Mesenchymal stem cell (in vitro differentiated cells and primary cell): ENCODE measurements at regions not wholly inside any gene's neighbourhood (a gene's known extent, or its start where the extent isn't known, plus 50 kb on each side); places are given as distances from the start of the nearest gene placed in this dataset.

Source experiments
- DNase-seq: peaks from one replicate; pipeline ENCODE4 v3.0.0-alpha.2; 2013
- H2AFZ ChIP-seq: one replicate; pipeline ENCODE4 v1.6.1; 2013; ENCODE audit warnings: low read depth, mild to moderate bottlenecking, control low read depth, inconsistent platforms, low read length, moderate library complexity
- H2AK5ac ChIP-seq: 2 replicates; pipeline ENCODE4 v1.6.1; 2013; ENCODE audit warnings: low read length, moderate library complexity, mild to moderate bottlenecking, inconsistent platforms; ENCODE audit not compliant: severe bottlenecking
- H2BK120ac ChIP-seq: one replicate; pipeline ENCODE4 v1.6.1; 2013; ENCODE audit warnings: low read depth, mild to moderate bottlenecking, inconsistent platforms, low read length, moderate library complexity
- H2BK12ac ChIP-seq, 2 experiments: one replicate each; pipeline ENCODE4 v1.6.1; 2013; ENCODE audit warnings: inconsistent platforms in 2 of 2, low read length in 2 of 2, mild to moderate bottlenecking in 2 of 2, moderate library complexity in 2 of 2, control low read depth in 1 of 2
- H2BK15ac ChIP-seq: one replicate; pipeline ENCODE4 v1.6.1; 2013; ENCODE audit warnings: mild to moderate bottlenecking, low read depth, inconsistent platforms; ENCODE audit not compliant: poor library complexity, severe bottlenecking
- H2BK5ac ChIP-seq: 2 replicates; pipeline ENCODE4 v1.6.1; 2013; ENCODE audit warnings: low read depth, mild to moderate bottlenecking, low read length, control low read depth, inconsistent platforms; ENCODE audit not compliant: poor library complexity, severe bottlenecking
- H3K14ac ChIP-seq, 2 experiments: one replicate each; pipeline ENCODE4 v1.6.1; 2013; ENCODE audit warnings: inconsistent platforms in 2 of 2, low read length in 2 of 2, control low read depth in 1 of 2, mild to moderate bottlenecking in 1 of 2, moderate library complexity in 1 of 2
- H3K18ac ChIP-seq, 2 experiments: one replicate each; pipeline ENCODE4 v1.6.1; 2013; ENCODE audit warnings: inconsistent platforms in 2 of 2, low read length in 2 of 2, control low read depth in 1 of 2, low read depth in 1 of 2, mild to moderate bottlenecking in 1 of 2
- H3K23ac ChIP-seq, 2 experiments: one replicate each; pipeline ENCODE4 v1.6.1; 2013; ENCODE audit warnings: inconsistent platforms in 2 of 2, low read length in 2 of 2, mild to moderate bottlenecking in 2 of 2, moderate library complexity in 2 of 2, control low read depth in 1 of 2
- H3K27ac ChIP-seq: 2 replicates; pipeline ENCODE4 v1.5.1; 2013; ENCODE audit warnings: mild to moderate bottlenecking, moderate library complexity, low read length, control low read depth, inconsistent platforms; ENCODE audit not compliant: poor library complexity, severe bottlenecking
- H3K27me3 ChIP-seq, 2 experiments: 2 replicates each; pipeline versions ENCODE4 v1.6.1 to v1.7.0; 2013; ENCODE audit warnings: low read length in 2 of 2, mild to moderate bottlenecking in 2 of 2, moderate library complexity in 2 of 2, control low read depth in 1 of 2, inconsistent platforms in 1 of 2; ENCODE audit not compliant: control insufficient read depth in 1 of 2, insufficient read depth in 1 of 2
- H3K36me3 ChIP-seq, 2 experiments: 2 replicates each; pipeline versions ENCODE4 v1.6.1 to v1.7.0; 2013; ENCODE audit warnings: low read length in 2 of 2, control low read depth in 1 of 2, inconsistent platforms in 1 of 2, low read depth in 1 of 2, mild to moderate bottlenecking in 1 of 2; ENCODE audit not compliant: insufficient read depth in 2 of 2, control insufficient read depth in 1 of 2
- H3K4ac ChIP-seq, 2 experiments: one replicate each; pipeline ENCODE4 v1.6.1; 2013; ENCODE audit warnings: inconsistent platforms in 2 of 2, low read length in 2 of 2, mild to moderate bottlenecking in 2 of 2, moderate library complexity in 2 of 2, control low read depth in 1 of 2, low read depth in 1 of 2
- H3K4me1 ChIP-seq: 2 replicates; pipeline ENCODE4 v1.6.1; 2013; ENCODE audit warnings: low read depth, low read length, control low read depth; ENCODE audit not compliant: control insufficient read depth, insufficient read depth
- H3K4me2 ChIP-seq: 2 replicates; pipeline ENCODE4 v1.6.1; 2013; ENCODE audit warnings: low read length, mild to moderate bottlenecking, inconsistent platforms; ENCODE audit not compliant: poor library complexity, severe bottlenecking
- H3K4me3 ChIP-seq, 2 experiments: 2 replicates each; pipeline versions ENCODE4 v1.5.1 to v1.7.0; 2013; ENCODE audit warnings: low read length in 2 of 2, mild to moderate bottlenecking in 2 of 2, control low read depth in 1 of 2, low read depth in 1 of 2; ENCODE audit not compliant: insufficient read depth in 1 of 2
- H3K79me1 ChIP-seq: replicated peaks from 2 replicates; pipeline ENCODE4 v1.6.1; 2013; ENCODE audit warnings: mild to moderate bottlenecking, control low read depth, low read length, inconsistent platforms; ENCODE audit not compliant: poor library complexity, severe bottlenecking
- H3K9ac ChIP-seq: 2 replicates; pipeline ENCODE4 v1.7.0; 2013; ENCODE audit warnings: mild to moderate bottlenecking, low read length, moderate library complexity
- H3K9me3 ChIP-seq: 2 replicates; pipeline ENCODE4 v1.7.0; 2013; ENCODE audit warnings: mild to moderate bottlenecking, low read length; ENCODE audit not compliant: control insufficient read depth
- H4K8ac ChIP-seq: one replicate; pipeline ENCODE4 v1.6.1; 2013; ENCODE audit warnings: inconsistent platforms, mild to moderate bottlenecking, low read length, moderate library complexity
- H4K91ac ChIP-seq: one replicate; pipeline ENCODE4 v1.6.1; 2013; ENCODE audit warnings: mild to moderate bottlenecking, low read length, inconsistent platforms
- WGBS: methylation state at CpG from one replicate; pipeline ENCODE4 v1.1.7; 2013; ENCODE audit warnings: mixed read lengths; 5-methylcytosine and 5-hydroxymethylcytosine counted together

GRCh38 chr5:108484035-108484434 is 102.1 kb upstream of the FBXL17 start:
- no peak overlapping the region for H2BK12ac ChIP-seq
- no peak overlapping the region for H3K23ac ChIP-seq
- peaks cover under 1% of the 10 kb centered on the region for H3K9me3 ChIP-seq
- H3K18ac ChIP-seq = no peak overlapping the region
- H3K4ac ChIP-seq = no peak overlapping the region
- H2BK5ac ChIP-seq = no peak overlapping the region
- no peak overlapping the region for H2BK120ac ChIP-seq
- H2AK5ac ChIP-seq = no peak overlapping the region
- no peak overlapping the region for H3K4me3 ChIP-seq
- H3K4me1 ChIP-seq = no peaks in the 10 kb centered on the region
- H3K4me2 ChIP-seq = no peak overlapping the region
- no peak overlapping the region for H4K8ac ChIP-seq
- WGBS = 90% methylated on average over 3 of the region's 3 CpGs
- no peak overlapping the region for H4K91ac ChIP-seq
- H3K9ac ChIP-seq = no peak overlapping the region
- no peaks in the 10 kb centered on the region for H3K36me3 ChIP-seq
- H2BK15ac ChIP-seq = no peak overlapping the region
- H3K14ac ChIP-seq = no peak overlapping the region
- no peak overlapping the region for H3K27ac ChIP-seq
- H3K27me3 ChIP-seq = no peaks in the 10 kb centered on the region
- H2AFZ ChIP-seq = no peak overlapping the region
- DNase-seq = no peak
- H3K79me1 ChIP-seq = no peaks in the 10 kb centered on the region

DNA sequence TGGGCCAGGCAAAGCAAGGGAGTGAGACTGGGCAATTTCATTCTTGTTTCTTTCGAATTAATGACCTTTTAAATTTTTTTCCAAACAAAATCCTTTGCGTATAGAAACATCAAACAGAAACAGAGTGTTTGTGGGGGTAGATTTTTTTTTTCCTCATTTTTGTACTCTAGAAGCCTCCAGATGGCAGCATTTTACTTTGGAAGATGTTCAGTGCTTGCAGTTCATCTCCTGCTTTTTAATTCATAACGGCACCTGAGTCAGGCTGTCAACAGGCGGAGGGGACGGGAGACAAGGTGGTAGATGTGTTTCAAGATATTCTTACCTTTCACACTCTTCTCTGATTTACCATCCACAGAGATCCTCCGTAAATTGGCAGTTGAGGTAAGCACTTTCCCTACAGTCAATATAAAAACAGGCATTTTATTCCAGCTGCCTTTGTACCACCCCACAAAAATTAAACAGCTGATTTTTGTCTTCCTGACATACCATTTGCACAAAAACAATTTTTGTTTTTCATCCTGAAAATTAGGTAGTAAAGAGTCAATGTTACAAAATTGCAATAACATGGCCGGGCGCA is 99.5 kb upstream of the FBXL17 start:
- Histone ChIP-seq H2BK5ac (no peak overlapping the region), H3K4me2 (no peak overlapping the region), H3K36me3 (no peaks in the 10 kb centered on the region), H3K9ac (peak overlapping the region; percentile 70), H3K4ac (no peak overlapping the region), H3K27ac (no peak overlapping the region), H2BK15ac (no peak overlapping the region), H4K8ac (no peak overlapping the region), H4K91ac (no peak overlapping the region), H2BK12ac (no peak overlapping the region), H3K4me1 (no peaks in the 10 kb centered on the region), H3K18ac (no peak overlapping the region), H3K23ac (no peak overlapping the region), H3K9me3 (no peaks in the 10 kb centered on the region), H3K4me3 (no peak overlapping the region), H3K27me3 (no peaks in the 10 kb centered on the region), H2AK5ac (no peak overlapping the region), H3K14ac (no peak overlapping the region), H2BK120ac (no peak overlapping the region), H3K79me1 (no peaks in the 10 kb centered on the region), H2AFZ (no peak overlapping the region)
- peak; percentile 61 for DNase-seq
- 67% methylated on average over 6 of the region's 8 CpGs for WGBS

DNA sequence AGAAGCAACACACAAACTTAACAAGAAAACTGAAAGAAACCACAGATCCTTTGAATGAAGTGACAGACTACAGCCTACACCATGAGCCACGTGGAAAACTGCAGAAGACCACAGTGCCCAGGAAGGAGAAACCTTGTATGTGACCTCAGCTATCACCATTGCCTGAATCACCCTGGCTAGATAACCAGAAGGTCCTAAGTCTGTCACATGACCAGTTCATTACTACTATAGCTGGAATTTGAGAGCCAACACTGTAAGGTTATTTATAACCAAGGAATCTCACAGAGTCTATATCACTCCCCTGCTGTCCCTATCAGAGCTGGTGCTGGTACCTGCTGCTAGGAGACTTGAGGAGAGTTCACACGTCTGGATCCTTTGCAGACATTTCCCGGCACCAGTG is 90.3 kb upstream of the FBXL17 start:
- Histone ChIP-seq H2AK5ac (no peak overlapping the region), H3K9ac (no peak overlapping the region), H3K14ac (no peak overlapping the region), H2BK15ac (no peak overlapping the region), H4K8ac (no peak overlapping the region), H2BK12ac (no peak overlapping the region), H2AFZ (no peak overlapping the region), H3K23ac (no peak overlapping the region), H3K18ac (no peak overlapping the region), H3K4ac (no peak overlapping the region), H3K27ac (no peak overlapping the region), H4K91ac (no peak overlapping the region), H3K4me3 (no peak overlapping the region), H3K9me3 (no peaks in the 10 kb centered on the region), H2BK120ac (no peak overlapping the region), H3K79me1 (no peaks in the 10 kb centered on the region), H3K27me3 (no peaks in the 10 kb centered on the region), H3K36me3 (no peaks in the 10 kb centered on the region), H2BK5ac (no peak overlapping the region), H3K4me2 (no peak overlapping the region), H3K4me1 (no peaks in the 10 kb centered on the region)
- DNase-seq = peak; percentile 3
- 82% methylated on average over 3 of the region's 3 CpGs for WGBS

DNA sequence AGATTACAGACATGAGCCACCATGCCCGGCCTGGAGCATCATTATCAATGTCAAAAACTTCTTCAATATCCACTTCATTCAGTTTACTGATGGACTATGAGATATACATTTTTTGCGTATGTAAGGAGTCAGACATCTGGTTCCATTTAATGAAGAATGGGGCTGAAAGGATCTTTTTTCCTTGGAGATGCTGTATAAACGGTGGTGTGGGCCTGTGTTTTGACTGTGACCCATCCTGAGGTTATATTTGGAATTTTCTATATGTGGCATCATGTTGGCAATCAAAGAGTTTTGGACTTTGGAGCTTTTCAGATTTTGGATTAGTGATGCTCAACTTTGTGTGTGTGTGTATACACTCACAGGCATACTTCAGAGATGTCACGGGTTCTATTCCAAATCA is 85.7 kb upstream of the FBXL17 start:
- Histone ChIP-seq H3K4me3 (no peak overlapping the region), H3K9ac (no peak overlapping the region), H3K36me3 (no peaks in the 10 kb centered on the region), H2BK120ac (no peak overlapping the region), H2BK15ac (no peak overlapping the region), H2AK5ac (no peak overlapping the region), H3K4ac (no peak overlapping the region), H3K4me1 (no peaks in the 10 kb centered on the region), H3K27ac (no peak overlapping the region), H2BK5ac (no peak overlapping the region), H3K23ac (no peak overlapping the region), H2AFZ (no peak overlapping the region), H2BK12ac (no peak overlapping the region), H3K18ac (no peak overlapping the region), H4K91ac (no peak overlapping the region), H3K4me2 (no peak overlapping the region), H3K79me1 (no peaks in the 10 kb centered on the region), H3K9me3 (no peaks in the 10 kb centered on the region), H3K14ac (no peak overlapping the region), H3K27me3 (no peaks in the 10 kb centered on the region), H4K8ac (no peak overlapping the region)
- no peak for DNase-seq
- 93% methylated on average over 3 of the region's 4 CpGs for WGBS
